Stimulated activated CD8-positive, alpha-beta memory T cell treated with anti-CD3 and anti-CD28 coated beads, Interleukin-7, amount 100 ng/mL, for 4 hours (primary cell): ENCODE measurements at regions not wholly inside any gene's neighbourhood (a gene's known extent, or its start where the extent isn't known, plus 50 kb on each side); places are given as distances from the start of the nearest gene placed in this dataset.

Experiments
- DNase-seq, 2 donors: peaks; one replicate each; pipeline ENCODE4 v3.0.0-alpha.2; 2020; ENCODE audit warnings: low read depth in 2 of 2

- no peak for DNase-seq
Measured at GRCh38 chr2:217338306-217338916, 478.5 kb upstream of the TNP1 start.

DNA sequence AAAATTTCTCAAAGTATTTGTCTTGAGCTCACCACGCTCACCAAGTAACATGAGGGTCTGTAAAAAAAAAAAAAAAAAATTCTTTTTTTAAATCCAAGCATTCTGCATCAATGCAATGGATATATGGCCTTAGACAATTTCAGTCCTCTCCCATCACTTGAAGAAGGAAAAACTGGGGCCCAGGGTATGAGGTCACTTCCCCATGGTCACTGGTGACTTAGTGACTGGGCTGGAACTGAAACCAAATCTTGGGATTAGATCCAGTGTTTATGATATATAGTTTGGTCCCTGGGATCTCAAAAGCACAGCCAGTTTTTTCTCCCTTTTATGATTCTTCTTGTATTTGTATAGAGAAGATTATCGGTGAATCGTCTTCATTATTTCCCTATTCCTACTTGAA, 477.9 kb upstream of the TNP1 start:
- DNase-seq = no peak

GRCh38 chr2:217336694-217337093, 476.8 kb upstream of the TNP1 start:
- no peak for DNase-seq

GRCh38 chr2:217335341-217335966, 475.6 kb upstream of the TNP1 start:
- no peak for DNase-seq

DNA sequence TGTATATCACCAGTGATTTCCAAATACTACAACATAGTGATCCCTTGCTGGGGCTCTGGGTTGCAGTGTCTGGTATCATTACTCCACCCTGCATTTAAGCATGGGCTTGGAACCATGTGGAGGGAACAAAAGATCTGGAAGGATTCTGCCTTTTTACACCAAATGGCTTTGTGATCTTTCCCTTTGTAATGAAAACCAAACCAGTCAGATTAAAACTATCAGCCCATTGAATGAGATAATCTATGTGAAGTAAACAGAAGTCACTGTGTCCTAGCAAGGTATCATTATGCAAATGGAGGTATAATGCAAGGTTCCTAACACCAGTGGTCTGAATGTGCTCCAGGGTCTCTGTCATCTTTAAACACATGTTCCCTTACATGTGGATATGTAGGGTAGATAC, 474.7 kb upstream of the TNP1 start:
- DNase-seq = no peak

DNA sequence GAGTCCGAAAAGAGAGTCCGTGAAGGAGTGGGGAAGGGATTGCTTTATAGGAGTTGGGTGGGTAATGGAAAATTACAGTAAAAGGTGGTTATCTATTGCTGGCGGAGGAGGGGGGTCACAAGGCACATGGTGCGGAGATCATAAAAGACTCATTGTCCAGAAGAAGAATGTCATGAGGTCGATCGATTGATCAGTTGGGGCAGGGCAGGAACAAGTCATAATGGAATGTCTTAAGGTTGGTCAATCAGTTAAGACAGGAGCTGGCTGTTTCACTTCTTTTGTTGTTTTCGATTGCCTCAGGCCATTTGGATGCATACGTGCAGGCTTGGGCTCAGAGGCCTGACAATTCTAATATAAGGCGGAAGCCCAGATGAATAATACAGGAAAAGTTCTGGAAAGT, 473.0 kb upstream of the TNP1 start:
- no peak for DNase-seq

- DNase-seq = no peak
Measured at GRCh38 chr2:217332417-217332791, 472.5 kb upstream of the TNP1 start.

DNA sequence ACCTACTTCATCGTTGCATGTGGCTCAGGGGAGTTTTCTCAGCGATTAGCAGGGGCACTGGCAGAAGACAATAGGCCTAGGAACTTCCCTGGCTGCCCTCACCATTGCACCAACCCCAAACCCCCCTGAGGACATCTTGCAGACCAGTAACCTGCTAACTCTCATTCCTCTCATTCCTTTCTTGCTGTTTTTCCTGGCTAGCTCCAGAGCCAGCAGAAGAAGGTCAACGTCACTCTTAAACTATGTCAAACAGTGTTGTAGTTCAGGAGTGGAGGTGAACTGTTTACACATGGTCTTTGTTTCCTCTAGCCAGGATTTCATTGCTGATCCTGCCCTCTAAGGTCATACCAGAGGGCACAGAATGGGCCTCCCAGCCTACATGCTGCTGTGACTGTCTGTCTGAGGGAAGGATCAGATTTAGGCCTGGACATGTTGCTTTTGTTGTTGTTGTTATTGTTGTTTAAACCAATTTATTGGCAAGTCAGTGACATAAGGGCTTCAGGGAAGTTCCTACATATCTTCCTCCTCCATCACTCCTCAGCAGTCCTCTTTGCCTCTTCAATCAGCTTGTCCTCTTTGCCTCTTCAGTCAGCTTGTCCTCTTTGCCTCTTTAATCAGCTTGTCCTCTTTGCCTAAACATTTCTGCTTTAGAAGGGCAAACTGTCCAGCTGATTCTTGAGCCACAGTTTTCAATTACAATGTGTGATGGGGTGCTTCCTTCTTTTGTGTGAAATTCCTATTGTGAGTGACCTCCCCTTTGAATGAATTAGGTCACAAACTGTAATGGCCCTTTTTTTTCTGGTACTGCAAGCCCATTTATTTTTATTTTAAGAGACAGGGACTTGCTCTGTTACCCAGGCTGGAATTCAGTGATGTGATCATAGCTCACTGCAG, 471.9 kb upstream of the TNP1 start:
- DNase-seq = no peak

- DNase-seq = no peak
Measured at GRCh38 chr2:217330647-217331046, 470.8 kb upstream of the TNP1 start.

DNA sequence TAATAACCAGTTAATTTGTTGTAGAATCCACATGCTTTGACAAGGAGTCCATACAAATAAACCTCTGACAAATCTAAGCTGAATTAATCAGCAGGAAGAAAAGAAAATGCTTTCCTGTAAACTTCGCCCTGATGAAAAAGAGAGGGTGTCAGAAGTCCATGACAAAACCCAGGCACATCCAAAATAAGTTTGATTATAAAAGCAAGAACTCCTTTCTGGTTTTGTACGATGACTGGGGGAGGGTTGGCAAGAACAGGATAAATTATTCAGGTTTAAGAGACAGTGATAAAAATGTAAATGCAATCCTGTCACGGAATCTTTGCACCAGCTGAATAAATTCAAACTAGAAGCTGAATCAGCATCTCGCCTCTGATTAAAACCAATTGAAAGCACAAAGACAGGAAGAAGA, 469.2 kb upstream of the TNP1 start:
- no peak for DNase-seq

GRCh38 chr2:217328622-217328978, 468.7 kb upstream of the TNP1 start:
- no peak for DNase-seq

- no peak for DNase-seq
Measured at GRCh38 chr2:217327953-217328621, 468.2 kb upstream of the TNP1 start.

GRCh38 chr2:217326238-217327022, 466.6 kb upstream of the TNP1 start:
- DNase-seq = no peak

- DNase-seq = no peak
Measured at GRCh38 chr2:217325816-217326215, 466.0 kb upstream of the TNP1 start.

- no peak for DNase-seq
Measured at GRCh38 chr2:217325251-217325650, 465.4 kb upstream of the TNP1 start.

DNA sequence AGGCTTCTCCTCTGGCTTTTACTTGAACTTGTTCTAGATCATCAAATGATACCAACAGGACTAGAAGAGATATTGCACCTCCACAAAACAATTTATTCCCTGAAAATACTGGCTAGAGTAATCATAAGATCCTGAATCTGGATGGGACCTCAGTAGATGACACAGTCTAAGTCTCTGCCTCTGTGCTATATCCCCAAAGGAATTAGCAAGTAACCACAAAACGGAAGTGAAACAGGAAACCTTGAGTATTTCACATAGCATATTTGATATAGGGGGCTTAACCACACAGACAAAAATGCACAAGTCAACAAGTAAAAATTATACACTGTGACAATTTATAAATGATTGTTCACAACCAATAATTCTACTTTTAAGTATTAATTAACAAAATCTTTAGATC, 456.9 kb upstream of the TNP1 start:
- DNase-seq = no peak

GRCh38 chr2:217314021-217314460, 454.2 kb upstream of the TNP1 start:
- no peak for DNase-seq

GRCh38 chr2:217313386-217313785, 453.5 kb upstream of the TNP1 start:
- DNase-seq = no peak

DNA sequence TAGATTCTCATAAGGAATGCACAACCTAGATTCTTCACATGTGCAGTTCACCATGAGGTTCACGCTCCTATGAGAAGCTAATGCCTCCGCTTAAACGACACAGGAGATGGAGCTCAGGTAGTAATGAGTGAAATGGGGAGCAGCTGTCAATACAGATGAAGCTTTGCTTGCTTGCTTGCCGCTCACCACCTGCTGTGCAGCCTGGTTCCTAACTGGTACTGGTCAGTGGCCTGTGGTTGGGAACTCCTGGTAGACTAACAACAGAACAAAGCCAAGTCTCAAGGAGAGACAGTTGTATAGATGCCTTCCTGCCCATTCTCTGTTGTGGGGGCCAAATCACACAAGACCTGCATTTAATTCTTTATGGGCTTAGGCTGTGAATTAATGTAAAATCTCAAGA, 449.2 kb upstream of the TNP1 start:
- DNase-seq = no peak

DNA sequence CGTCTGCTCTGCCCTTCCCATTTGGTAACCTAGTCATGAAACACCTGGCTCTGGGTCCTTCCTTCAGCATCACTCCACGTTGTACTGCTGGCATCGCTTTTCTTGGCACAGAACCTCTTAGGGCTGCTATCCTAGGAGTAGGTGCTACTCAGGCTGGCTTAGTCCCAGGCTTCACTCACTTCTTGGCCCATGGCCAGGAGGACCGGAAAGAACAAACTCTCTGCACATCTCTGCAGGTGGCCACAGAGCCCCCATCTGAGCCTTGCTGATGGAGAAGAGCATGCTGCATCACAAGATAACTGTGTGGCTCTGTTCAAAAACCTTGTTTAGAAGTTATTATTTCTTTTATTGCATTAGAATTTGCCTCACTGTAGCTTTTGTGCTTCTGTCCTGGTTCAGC, 447.2 kb upstream of the TNP1 start:
- no peak for DNase-seq

GRCh38 chr2:217305882-217306281, 446.0 kb upstream of the TNP1 start:
- DNase-seq = no peak

GRCh38 chr2:217304582-217304981, 444.7 kb upstream of the TNP1 start:
- DNase-seq = no peak
